Spleen (tissue), 7 donors: ENCODE measurements at regions not wholly inside any gene's neighbourhood (a gene's known extent, or its start where the extent isn't known, plus 50 kb on each side); places are given as distances from the start of the nearest gene placed in this dataset.

Source experiments
- POLR2A ChIP-seq, 3 donors: fragments of 450-650 bp; IDR thresholded peaks; one replicate each; pipeline ENCODE4 v1.5.1; 2017; ENCODE audit warnings: antibody characterized with exemption in 3 of 3, mild to moderate bottlenecking in 1 of 3
- POLR2AphosphoS5 ChIP-seq, 3 donors: sonication (generic); formaldehyde crosslinking; IDR thresholded peaks; one replicate each; pipeline ENCODE4 v1.5.1; 2017; ENCODE audit warnings: antibody characterized with exemption in 3 of 3
- TF ChIP-seq, protein P1 (sequence below), 11 experiments: fragments of 200-600 bp in 7 of 11; fragments of 450-650 bp in 4 of 11; sonication (generic) in 4 of 11; IDR thresholded peaks in 8 of 11; conservative IDR thresholded peaks in 3 of 11; 1 replicate in 7 of 11; 2 replicates in 4 of 11; pipeline versions ENCODE4 v1.4.0 to v1.8.0; 2016 to 2021; ENCODE audit warnings: antibody characterized with exemption in 11 of 11, inconsistent platforms in 4 of 11, mild to moderate bottlenecking in 1 of 11
- donor health status: DM: no; HTN: no; CAD: no; lungs with moderate emphysema.
- donor health status: DM: no; HTN: no; CAD: no.
- donor health status: DM: no; HTN: no; CAD: no.

DNA sequence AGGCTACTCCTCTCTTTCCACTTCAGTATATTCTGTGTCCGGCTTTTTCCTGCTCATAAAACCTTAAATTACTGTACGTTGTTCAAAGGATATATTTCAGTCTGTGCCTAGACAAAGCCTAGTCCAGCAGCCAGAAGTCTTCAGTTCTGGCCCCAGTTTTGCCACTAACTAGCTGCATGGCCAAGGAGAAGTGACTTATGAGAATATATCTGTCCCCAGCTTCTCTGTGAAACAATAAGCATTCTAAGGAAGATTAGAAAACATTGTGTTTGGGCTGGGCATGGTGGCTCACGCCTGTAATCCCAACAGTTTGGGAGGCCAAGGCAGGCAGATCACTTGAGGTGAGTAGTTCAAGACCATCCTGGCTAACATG is 105.0 kb upstream of the HDAC9 start:
- TF ChIP-seq POLR2A (IDR thresholded peaks at IDR 0.05) (no peak), POLR2AphosphoS5 (IDR thresholded peaks at IDR 0.05) (no peak)
- TF ChIP-seq, protein P1, sequence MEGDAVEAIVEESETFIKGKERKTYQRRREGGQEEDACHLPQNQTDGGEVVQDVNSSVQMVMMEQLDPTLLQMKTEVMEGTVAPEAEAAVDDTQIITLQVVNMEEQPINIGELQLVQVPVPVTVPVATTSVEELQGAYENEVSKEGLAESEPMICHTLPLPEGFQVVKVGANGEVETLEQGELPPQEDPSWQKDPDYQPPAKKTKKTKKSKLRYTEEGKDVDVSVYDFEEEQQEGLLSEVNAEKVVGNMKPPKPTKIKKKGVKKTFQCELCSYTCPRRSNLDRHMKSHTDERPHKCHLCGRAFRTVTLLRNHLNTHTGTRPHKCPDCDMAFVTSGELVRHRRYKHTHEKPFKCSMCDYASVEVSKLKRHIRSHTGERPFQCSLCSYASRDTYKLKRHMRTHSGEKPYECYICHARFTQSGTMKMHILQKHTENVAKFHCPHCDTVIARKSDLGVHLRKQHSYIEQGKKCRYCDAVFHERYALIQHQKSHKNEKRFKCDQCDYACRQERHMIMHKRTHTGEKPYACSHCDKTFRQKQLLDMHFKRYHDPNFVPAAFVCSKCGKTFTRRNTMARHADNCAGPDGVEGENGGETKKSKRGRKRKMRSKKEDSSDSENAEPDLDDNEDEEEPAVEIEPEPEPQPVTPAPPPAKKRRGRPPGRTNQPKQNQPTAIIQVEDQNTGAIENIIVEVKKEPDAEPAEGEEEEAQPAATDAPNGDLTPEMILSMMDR (IDR thresholded peaks at IDR 0.05 in 8 of 11, conservative IDR thresholded peaks at IDR 0.05 in 3 of 11), result no peak
